ENCODE measurements at regions not wholly inside any gene's neighbourhood (a gene's known extent, or its start where the extent isn't known, plus 50 kb on each side); places are given as distances from the start of the nearest gene placed in this dataset.

DNA sequence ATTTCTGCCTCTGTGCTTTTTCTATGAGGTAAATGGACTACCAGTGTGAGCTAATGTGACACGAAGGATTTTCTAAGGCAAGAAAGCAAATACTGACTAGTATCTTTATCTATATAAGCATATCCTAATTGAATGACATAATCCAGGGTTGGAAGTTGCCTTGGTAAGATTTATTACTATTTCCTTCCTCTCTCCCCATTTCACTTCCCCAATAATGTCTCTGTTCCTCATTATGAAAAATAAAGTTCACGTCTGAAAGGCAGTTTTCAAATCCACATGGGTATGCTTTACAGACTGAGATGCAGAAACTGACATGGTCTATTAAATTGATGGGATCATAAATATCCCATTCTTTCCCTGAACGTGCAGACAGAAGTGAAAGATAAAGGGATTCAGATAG, 86.0 kb downstream of the DTWD1 start:
- no peaks in the 10 kb centered on the region for H3K36me3 ChIP-seq (ENCODE audit: insufficient read depth, low read length)
- intact Hi-C loops (cut with micrococcal nuclease; ENCODE audit: unreplicated experiment): loop anchor here (1.0 kb wide), 1 partner anchor 18 kb away; no protein-coding TSS in a partner anchor
- TF ChIP-seq, protein P1, sequence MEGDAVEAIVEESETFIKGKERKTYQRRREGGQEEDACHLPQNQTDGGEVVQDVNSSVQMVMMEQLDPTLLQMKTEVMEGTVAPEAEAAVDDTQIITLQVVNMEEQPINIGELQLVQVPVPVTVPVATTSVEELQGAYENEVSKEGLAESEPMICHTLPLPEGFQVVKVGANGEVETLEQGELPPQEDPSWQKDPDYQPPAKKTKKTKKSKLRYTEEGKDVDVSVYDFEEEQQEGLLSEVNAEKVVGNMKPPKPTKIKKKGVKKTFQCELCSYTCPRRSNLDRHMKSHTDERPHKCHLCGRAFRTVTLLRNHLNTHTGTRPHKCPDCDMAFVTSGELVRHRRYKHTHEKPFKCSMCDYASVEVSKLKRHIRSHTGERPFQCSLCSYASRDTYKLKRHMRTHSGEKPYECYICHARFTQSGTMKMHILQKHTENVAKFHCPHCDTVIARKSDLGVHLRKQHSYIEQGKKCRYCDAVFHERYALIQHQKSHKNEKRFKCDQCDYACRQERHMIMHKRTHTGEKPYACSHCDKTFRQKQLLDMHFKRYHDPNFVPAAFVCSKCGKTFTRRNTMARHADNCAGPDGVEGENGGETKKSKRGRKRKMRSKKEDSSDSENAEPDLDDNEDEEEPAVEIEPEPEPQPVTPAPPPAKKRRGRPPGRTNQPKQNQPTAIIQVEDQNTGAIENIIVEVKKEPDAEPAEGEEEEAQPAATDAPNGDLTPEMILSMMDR (conservative IDR thresholded peaks at IDR 0.05; ENCODE audit: low read length): no peak
- no peak for TF ChIP-seq EZH2phosphoT487 (IDR thresholded peaks at IDR 0.05; ENCODE audit: borderline replicate concordance, low read depth, low read length)
- no peak overlapping the region for H3K4me3 ChIP-seq (ENCODE audit: low read depth, low read length, poor library complexity, severe bottlenecking)
- no peak overlapping the region for H3K27ac ChIP-seq (ENCODE audit: low read depth, low read length, poor library complexity, severe bottlenecking)
- POLR2A ChIA-PET: interaction anchor here (0.6 kb wide), 1 partner anchor 873 kb away, joined by 4 read pairs; no protein-coding TSS in a partner anchor
- no peaks in the 10 kb centered on the region for H4K20me1 ChIP-seq (ENCODE audit: insufficient read depth, low read length)
- no TSS peak for BruUV-seq (replicated peaks)
- no peaks in the 10 kb centered on the region for H3K79me2 ChIP-seq (ENCODE audit: insufficient read depth, low read depth, low read length)
- no peak for DNase-seq (ENCODE audit: low spot score)
- CTCF ChIA-PET (ENCODE audit: unreplicated experiment): no interaction called here
- no peak overlapping the region for H2AFZ ChIP-seq (ENCODE audit: low read length)
- no peaks in the 10 kb centered on the region for H3K9me2 ChIP-seq (ENCODE audit: insufficient read depth, low read length)
- no peak overlapping the region for H3K4me2 ChIP-seq (ENCODE audit: low read length)
- H3K4me1 ChIP-seq (ENCODE audit: insufficient read depth, low read length, poor library complexity, severe bottlenecking): no peaks in the 10 kb centered on the region
- H3K9me3 ChIP-seq (ENCODE audit: low read length): no peaks in the 10 kb centered on the region

DNA sequence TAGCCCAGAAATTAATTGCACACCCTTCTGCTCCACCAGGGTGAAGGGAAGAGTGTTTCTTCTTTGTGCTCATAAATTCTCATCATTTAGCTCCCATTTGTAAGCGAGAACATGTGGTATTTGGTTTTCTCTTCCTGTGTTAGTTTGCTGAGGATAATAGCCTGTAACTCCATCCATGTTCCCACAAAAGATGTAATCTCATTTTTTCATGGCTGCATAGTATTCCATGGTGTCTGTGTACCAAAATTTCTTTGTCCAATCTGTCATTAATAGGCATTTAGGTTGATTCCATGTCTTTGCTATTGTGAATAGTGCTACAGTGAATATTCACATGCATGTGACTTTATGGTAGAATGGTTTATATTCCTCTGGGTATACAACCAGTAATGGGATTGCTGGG, 86.8 kb downstream of the DTWD1 start:
- CTCF ChIA-PET (ENCODE audit: unreplicated experiment): no interaction called here
- no peak for TF ChIP-seq EZH2phosphoT487 (IDR thresholded peaks at IDR 0.05; ENCODE audit: borderline replicate concordance, low read depth, low read length)
- TF ChIP-seq, protein P1 (conservative IDR thresholded peaks at IDR 0.05; ENCODE audit: low read length): no peak
- no TSS peak for BruUV-seq (replicated peaks)
- POLR2A ChIA-PET: interaction anchor here (1.2 kb wide), 1 partner anchor 9 kb away, joined by 3 read pairs; no protein-coding TSS in a partner anchor
- Histone ChIP-seq H3K27ac (ENCODE audit: low read depth, low read length, poor library complexity, severe bottlenecking) (no peak overlapping the region), H3K4me2 (ENCODE audit: low read length) (no peak overlapping the region), H3K79me2 (ENCODE audit: insufficient read depth, low read depth, low read length) (no peaks in the 10 kb centered on the region), H3K36me3 (ENCODE audit: insufficient read depth, low read length) (no peaks in the 10 kb centered on the region), H3K4me1 (ENCODE audit: insufficient read depth, low read length, poor library complexity, severe bottlenecking) (no peaks in the 10 kb centered on the region), H3K9me3 (ENCODE audit: low read length) (no peaks in the 10 kb centered on the region), H3K9me2 (ENCODE audit: insufficient read depth, low read length) (no peaks in the 10 kb centered on the region), H2AFZ (ENCODE audit: low read length) (no peak overlapping the region), H4K20me1 (ENCODE audit: insufficient read depth, low read length) (no peaks in the 10 kb centered on the region), H3K4me3 (ENCODE audit: low read depth, low read length, poor library complexity, severe bottlenecking) (no peak overlapping the region)
- DNase-seq (ENCODE audit: low spot score): no peak
- intact Hi-C loops (cut with micrococcal nuclease; ENCODE audit: unreplicated experiment): no loop called here

DNA sequence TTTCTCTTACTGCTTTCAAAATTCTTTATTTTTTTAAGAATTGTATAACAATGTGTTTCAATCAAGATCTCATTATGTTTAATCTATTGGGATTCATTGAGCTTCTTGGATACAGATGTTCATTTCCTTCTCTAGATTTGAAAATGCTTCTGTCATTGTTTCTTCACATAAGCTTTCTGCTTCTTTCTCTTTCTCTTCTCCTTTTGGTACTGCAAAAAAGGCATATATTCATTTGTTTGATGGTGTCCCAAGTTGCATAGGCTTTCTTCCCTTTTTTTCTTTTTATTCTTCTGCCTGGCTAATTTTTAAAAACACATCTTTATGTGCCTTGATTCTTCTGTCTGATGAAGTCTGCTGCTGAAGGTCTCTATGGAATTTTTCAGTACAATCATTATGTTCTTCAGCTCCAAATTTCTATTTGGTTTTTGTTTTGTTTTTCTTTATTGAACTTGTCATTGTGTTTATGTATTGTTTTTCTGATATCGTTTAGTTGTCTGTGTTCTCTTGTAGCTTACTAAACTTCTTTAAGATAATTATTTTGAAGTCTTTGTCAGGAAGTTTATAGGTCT, 88.9 kb downstream of the DTWD1 start:
- Histone ChIP-seq H3K4me2 (ENCODE audit: low read length) (no peak overlapping the region), H3K36me3 (ENCODE audit: insufficient read depth, low read length) (no peaks in the 10 kb centered on the region), H3K27ac (ENCODE audit: low read depth, low read length, poor library complexity, severe bottlenecking) (no peak overlapping the region), H3K4me1 (ENCODE audit: insufficient read depth, low read length, poor library complexity, severe bottlenecking) (no peaks in the 10 kb centered on the region), H4K20me1 (ENCODE audit: insufficient read depth, low read length) (no peaks in the 10 kb centered on the region), H3K9me3 (ENCODE audit: low read length) (no peaks in the 10 kb centered on the region), H3K4me3 (ENCODE audit: low read depth, low read length, poor library complexity, severe bottlenecking) (no peak overlapping the region), H3K9me2 (ENCODE audit: insufficient read depth, low read length) (no peaks in the 10 kb centered on the region), H2AFZ (ENCODE audit: low read length) (no peak overlapping the region), H3K79me2 (ENCODE audit: insufficient read depth, low read depth, low read length) (no peaks in the 10 kb centered on the region)
- intact Hi-C loops (cut with micrococcal nuclease; ENCODE audit: unreplicated experiment): no loop called here
- no TSS peak for BruUV-seq (replicated peaks)
- no peak for DNase-seq (ENCODE audit: low spot score)
- ChIA-PET POLR2A (interaction anchor here (1.0 kb wide), 1 partner anchor 10 kb away, joined by 4 read pairs; no protein-coding TSS in a partner anchor), CTCF (ENCODE audit: unreplicated experiment) (no interaction called here)
- TF ChIP-seq, protein P1 (conservative IDR thresholded peaks at IDR 0.05; ENCODE audit: low read length): no peak
- TF ChIP-seq EZH2phosphoT487 (IDR thresholded peaks at IDR 0.05; ENCODE audit: borderline replicate concordance, low read depth, low read length): no peak
